GM12891 (cell line): ENCODE measurements at regions not wholly inside any gene's neighbourhood (a gene's known extent, or its start where the extent isn't known, plus 50 kb on each side); places are given as distances from the start of the nearest gene placed in this dataset.

Experiments used
- DNase-seq: peaks from one replicate; pipeline ENCODE4 v3.0.0; 2011; ENCODE audit warnings: low spot score; ENCODE audit not compliant: insufficient read length
- FAIRE-seq: peaks from 2 replicates; lab custom pipeline; 2011; peaks lifted over from hg19 to GRCh38; lab: Jason Lieb, UNC
- PAX5 ChIP-seq: IDR thresholded peaks from 2 replicates; pipeline ENCODE4 v1.6.1; 2011; ENCODE audit warnings: low read length, moderate library complexity, mild to moderate bottlenecking; ENCODE audit not compliant: insufficient read depth, severe bottlenecking
- POLR2A ChIP-seq: IDR thresholded peaks from 2 replicates; pipeline ENCODE4 v1.6.1; 2011; ENCODE audit warnings: low read depth, low read length, control low read depth
- POLR2AphosphoS5 ChIP-seq: IDR thresholded peaks from 2 replicates; pipeline ENCODE4 v1.6.1; 2011; ENCODE audit warnings: low read depth, low read length, control low read depth
- POU2F2 ChIP-seq: IDR thresholded peaks from 2 replicates; pipeline ENCODE4 v1.6.1; 2011; ENCODE audit warnings: low read depth, mild to moderate bottlenecking, control low read depth, low read length, moderate library complexity
- SPI1 ChIP-seq: IDR thresholded peaks from 2 replicates; pipeline ENCODE4 v1.6.1; 2011; ENCODE audit warnings: low read depth, low read length, control low read depth
- TAF1 ChIP-seq: IDR thresholded peaks from 2 replicates; pipeline ENCODE4 v1.6.1; 2011; ENCODE audit warnings: low read depth, low read length, control low read depth

DNA sequence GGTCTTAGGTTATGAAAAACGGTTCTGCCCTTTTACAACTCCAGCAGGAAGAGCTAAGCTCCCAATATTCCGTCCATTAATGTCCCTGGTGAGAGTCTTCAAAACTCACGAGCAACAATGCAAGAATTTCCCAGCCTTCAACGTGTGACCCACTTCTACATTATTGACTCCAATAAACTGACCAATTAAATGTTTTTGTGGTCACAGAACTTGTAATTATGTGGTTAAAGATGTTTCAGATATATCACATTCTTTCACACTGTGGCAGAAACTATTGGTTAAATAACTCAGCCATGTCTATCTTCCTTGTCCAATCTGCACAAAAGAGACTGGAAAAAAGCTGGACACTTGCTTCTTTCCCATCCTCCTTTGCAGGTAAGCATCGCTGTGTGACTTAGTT lies 286.6 kb upstream of the ADAMTS9 start:
- no peak for FAIRE-seq
- DNase-seq, result no peak
- no peak for TF ChIP-seq SPI1
- no peak for TF ChIP-seq TAF1
- no peak for TF ChIP-seq POLR2AphosphoS5
- no peak for TF ChIP-seq PAX5
- TF ChIP-seq POU2F2, result no peak
- no peak for TF ChIP-seq POLR2A

GRCh38 chr3:64972793-64973192 lies 285.0 kb upstream of the ADAMTS9 start:
- FAIRE-seq, result no peak
- no peak for DNase-seq
- TF ChIP-seq POU2F2, result no peak
- TF ChIP-seq SPI1, result peak; percentile 85

GRCh38 chr3:64971602-64972001 lies 283.8 kb upstream of the ADAMTS9 start:
- DNase-seq (no peak), FAIRE-seq (no peak)
- no peak for TF ChIP-seq POLR2AphosphoS5
- no peak for TF ChIP-seq PAX5
- no peak for TF ChIP-seq POLR2A
- no peak for TF ChIP-seq SPI1
- TF ChIP-seq POU2F2, result no peak
- TF ChIP-seq TAF1, result no peak

- FAIRE-seq (no peak), DNase-seq (no peak)
- TF ChIP-seq SPI1, result no peak
- no peak for TF ChIP-seq TAF1
- no peak for TF ChIP-seq POLR2A
- TF ChIP-seq POLR2AphosphoS5, result no peak
- TF ChIP-seq PAX5, result no peak
- no peak for TF ChIP-seq POU2F2
These were observed 282.8 kb upstream of the ADAMTS9 start for GRCh38 chr3:64970634-64971033.

DNA sequence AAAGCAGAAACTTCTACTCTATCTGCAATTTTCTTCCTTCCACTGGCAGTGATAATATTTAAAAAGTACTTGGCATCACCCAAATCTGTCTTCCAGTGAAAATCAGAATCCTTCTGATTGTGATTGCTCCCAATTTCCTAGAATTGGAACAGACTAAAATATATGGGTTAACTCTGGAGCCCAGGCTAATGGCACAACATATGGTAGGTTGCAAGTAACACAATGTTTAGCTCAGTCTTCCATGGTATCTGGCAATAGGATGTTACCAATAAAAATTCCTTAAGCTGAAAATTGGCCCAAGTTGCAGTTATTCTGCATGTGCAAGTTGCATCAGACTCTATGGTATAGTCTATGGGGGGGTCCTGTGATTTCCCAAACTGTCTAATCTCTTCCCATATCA lies 273.5 kb upstream of the ADAMTS9 start:
- FAIRE-seq, result no peak
- no peak for DNase-seq
- TF ChIP-seq SPI1 (no peak), POLR2AphosphoS5 (no peak), PAX5 (no peak), POLR2A (no peak), TAF1 (no peak), POU2F2 (no peak)

DNA sequence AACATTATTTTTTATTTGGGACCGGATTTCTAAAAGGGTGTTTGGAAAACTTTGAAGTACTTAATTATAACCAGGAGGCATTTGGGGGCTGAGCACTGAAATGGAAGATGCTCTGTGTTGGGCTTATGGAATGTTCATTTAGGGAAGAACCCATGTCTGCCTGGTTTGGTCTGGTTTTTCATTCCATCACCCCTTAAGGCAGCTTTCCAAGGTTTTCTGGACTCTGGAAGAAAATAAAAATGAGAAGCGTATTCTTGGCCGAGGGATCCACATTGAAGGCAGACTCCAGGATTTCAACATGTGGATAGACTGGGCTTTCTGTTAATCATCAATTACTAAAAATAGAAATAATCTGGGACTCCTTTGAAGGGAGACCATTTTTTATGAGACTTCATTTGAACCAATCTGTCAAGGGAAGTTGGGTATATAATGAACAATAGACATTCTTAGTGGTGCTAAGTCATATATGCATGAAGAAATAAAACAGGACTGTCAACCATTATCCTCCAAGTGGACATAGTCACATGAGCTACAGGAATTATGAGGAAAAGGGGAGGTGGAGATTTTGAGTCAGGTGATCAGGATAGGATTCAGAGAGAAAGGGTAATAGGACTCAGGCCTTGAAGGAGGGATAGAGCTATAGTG lies 270.5 kb upstream of the ADAMTS9 start:
- DNase-seq, result no peak
- no peak for FAIRE-seq
- TF ChIP-seq TAF1 (no peak), POLR2AphosphoS5 (no peak), SPI1 (no peak), POU2F2 (no peak), PAX5 (no peak), POLR2A (no peak)

GRCh38 chr3:64957408-64958198 lies 269.8 kb upstream of the ADAMTS9 start:
- TF ChIP-seq PAX5, result no peak
- no peak for TF ChIP-seq TAF1
- TF ChIP-seq POLR2A, result no peak
- TF ChIP-seq SPI1, result no peak
- TF ChIP-seq POU2F2, result no peak
- no peak for FAIRE-seq
- DNase-seq, result no peak

GRCh38 chr3:64956711-64957325 lies 269.0 kb upstream of the ADAMTS9 start:
- DNase-seq, result no peak
- FAIRE-seq, result no peak
- TF ChIP-seq PAX5 (no peak), SPI1 (no peak), POLR2A (no peak)

DNA sequence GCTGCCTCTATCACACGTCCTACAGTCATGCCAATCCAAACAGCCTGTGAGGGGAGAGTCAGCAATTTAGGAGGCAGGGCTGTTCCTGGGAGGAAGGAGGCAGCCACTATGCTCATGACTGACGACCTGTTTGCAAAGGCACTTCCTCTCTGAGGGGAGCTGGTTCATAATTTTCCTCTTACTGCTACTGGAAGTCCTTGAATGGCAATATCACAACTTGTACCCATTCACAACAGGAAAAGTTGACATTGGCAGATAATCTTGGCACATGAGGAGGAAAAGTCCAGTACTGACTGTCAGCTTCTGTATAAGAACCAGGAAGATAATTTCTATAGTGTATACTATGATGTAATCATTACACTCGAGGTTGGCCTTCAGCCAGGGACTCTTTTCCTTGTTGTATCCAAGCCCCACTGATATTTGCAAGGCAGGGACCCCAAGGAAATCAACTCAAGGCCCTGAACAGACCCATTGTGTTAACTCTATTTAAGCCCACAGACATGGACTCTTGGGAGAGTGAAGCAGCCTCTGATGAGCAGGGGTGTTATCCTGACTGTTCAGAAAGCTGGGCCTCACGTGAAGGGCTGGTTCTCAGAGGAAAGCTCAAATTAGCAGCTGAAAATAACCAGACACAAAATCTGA lies 267.3 kb upstream of the ADAMTS9 start:
- TF ChIP-seq POLR2A (no peak), PAX5 (no peak), POU2F2 (no peak), SPI1 (no peak), POLR2AphosphoS5 (no peak), TAF1 (no peak)
- no peak for FAIRE-seq

More for the DNA sequence above, 267.3 kb upstream of the ADAMTS9 start:
- no peak for DNase-seq
